GM18873 (cell line): ENCODE measurements at regions not wholly inside any gene's neighbourhood (a gene's known extent, or its start where the extent isn't known, plus 50 kb on each side); places are given as distances from the start of the nearest gene placed in this dataset.

Source experiments
- ATAC-seq: cut with Tn5 transposase; IDR thresholded peaks from one replicate; pipeline ENCODE4 v1.9.1; 2021; ENCODE audit warnings: mild to moderate bottlenecking, moderate library complexity, moderate number of reproducible peaks; ENCODE audit not compliant: unreplicated experiment, low FRiP score

- ATAC-seq: no peak
Observed at GRCh38 chr5:167305591-167306213, 985.7 kb upstream of the WWC1 start.

- no peak for ATAC-seq
Observed at GRCh38 chr5:167307042-167307441, 984.4 kb upstream of the WWC1 start.

DNA sequence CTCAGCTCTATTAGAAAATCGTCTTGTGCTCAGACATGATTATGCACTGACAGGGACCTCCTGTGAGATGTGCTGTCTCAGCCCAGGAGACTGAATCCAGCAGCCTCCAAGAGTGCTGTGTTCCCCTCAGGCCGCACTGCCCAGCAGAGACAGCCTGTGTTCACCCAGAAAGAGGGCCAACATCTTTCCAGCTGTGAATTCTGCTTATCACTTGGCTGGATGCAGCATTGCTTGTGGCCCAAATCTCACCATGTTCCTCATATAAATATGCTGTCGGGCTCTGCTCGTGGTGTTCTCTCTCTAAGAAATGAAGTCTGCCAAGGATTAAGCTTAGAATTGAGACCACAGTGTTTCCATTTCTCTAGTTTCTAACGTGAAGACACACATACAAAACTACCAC is 983.0 kb upstream of the WWC1 start:
- ATAC-seq: no peak

GRCh38 chr5:167309941-167310517 is 981.4 kb upstream of the WWC1 start:
- ATAC-seq: no peak

DNA sequence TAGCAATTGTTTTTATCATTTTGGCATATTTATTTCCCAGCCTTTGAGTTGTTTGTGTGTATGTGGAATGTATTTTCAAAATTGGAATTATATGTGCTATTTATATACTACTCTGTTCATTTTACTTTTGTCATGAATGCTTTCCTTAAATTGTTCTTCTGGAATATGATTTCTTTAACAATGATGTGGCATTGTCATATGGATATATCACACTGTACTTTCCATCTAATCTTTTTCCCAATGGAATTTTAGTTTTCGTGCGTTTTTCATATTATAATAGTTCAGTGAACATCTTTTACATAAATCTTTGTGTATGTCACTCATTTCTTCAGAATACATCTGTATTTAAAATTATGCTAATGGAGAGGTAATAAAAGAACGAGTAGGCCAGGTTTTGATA is 980.1 kb upstream of the WWC1 start:
- no peak for ATAC-seq

DNA sequence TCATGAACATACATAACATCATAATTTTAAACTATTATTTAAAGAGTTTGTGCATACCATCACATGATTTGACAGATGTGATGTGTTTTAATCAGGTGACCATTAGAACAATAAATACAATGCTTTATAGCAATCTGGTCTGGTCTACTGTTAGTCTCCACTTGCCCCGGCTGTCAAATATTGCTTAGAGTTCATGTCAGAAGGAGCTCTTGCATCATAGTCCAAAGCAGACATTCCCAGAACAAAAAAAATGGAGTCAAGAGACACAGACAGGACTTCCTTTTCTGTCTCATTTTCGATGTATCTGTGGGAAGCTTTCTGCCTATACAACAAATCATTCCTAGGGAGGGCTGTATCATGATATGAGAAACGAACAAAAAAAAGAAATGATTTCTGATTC is 979.2 kb upstream of the WWC1 start:
- ATAC-seq: no peak

- no peak for ATAC-seq
Observed at GRCh38 chr5:167315762-167316161, 975.7 kb upstream of the WWC1 start.

DNA sequence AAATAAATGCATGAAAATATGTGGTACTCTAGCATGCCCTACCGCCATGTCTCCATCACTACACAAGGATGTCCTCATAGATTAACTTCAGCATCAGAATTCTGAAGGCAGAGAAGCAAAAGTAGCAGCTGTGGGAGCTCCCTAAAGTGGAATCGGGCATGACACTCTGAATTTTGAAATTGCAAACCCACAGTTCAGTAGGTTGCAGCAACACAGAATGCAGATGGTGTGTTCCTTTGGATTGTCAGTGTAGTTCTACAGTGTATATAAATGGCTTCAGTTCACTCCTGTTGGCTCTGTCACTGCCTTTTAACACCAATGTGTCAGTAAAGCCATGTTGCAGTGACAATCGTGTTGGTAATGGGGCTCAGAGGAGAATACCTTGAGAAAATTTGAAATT is 973.6 kb upstream of the WWC1 start:
- no peak for ATAC-seq

- ATAC-seq: no peak
Observed at GRCh38 chr5:167319243-167319642, 972.2 kb upstream of the WWC1 start.

DNA sequence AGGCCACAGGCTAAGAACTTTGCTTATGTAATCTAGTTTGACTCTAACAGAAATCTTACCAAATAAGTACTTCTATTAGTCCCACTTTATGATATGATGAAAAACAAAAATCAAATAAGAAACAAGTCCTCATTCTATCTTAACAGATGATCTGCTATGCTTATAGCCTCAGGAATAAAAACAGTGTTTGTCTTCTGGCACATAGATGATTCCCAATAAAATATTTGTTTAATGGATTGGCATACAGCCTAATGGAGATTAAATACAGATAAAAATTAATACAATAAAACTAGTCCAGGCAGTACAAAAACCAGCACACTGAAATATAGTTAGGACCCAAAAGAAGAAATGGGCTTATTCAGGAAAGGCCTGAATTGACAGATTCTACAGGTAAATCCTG is 971.4 kb upstream of the WWC1 start:
- no peak for ATAC-seq

GRCh38 chr5:167332309-167332708 is 959.1 kb upstream of the WWC1 start:
- no peak for ATAC-seq

GRCh38 chr5:167336161-167336560 is 955.3 kb upstream of the WWC1 start:
- no peak for ATAC-seq

GRCh38 chr5:167339205-167339604 is 952.2 kb upstream of the WWC1 start:
- no peak for ATAC-seq

GRCh38 chr5:167346461-167346860 is 945.0 kb upstream of the WWC1 start:
- ATAC-seq: no peak

GRCh38 chr5:167348251-167348926 is 943.1 kb upstream of the WWC1 start:
- ATAC-seq: no peak

DNA sequence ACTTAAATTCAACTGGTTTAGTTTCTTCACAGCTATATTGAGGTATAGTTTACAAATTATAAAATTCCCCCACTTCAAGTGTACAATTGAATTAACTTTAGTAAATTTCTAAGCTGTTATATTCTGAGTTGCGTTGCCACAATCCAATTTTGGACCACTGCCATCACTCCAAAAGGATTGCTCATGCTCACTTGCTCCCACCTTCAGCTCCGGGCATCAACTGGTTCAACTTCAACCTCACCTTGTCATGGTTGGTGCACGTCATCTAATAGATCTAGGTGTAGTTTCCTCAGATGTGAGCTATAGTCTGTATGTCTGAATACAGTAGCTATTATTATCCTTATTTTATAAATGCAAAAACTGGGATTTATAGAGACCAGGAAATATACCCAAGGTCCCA is 942.5 kb upstream of the WWC1 start:
- ATAC-seq: no peak

- ATAC-seq: no peak
Observed at GRCh38 chr5:167351316-167351715, 940.1 kb upstream of the WWC1 start.

DNA sequence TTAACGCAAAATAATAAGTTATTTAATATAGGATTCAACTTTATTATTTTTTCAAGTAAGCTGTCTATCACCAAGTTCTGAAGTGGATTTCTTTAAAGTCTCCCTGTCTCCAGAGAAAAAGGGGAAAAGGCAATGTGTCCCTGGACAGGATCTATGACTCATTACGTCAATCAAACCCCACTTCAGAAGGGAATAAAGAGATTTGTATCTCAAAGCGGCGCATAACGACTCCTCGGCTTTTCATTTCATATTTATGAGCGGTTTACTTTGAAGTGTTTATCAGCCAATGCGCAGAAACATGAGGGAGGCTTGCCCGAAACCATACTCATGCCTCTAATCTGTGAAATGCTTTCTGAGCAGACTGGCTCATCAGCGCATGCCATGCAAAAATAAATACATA is 938.6 kb upstream of the WWC1 start:
- no peak for ATAC-seq

GRCh38 chr5:167355346-167355745 is 936.1 kb upstream of the WWC1 start:
- ATAC-seq: no peak

DNA sequence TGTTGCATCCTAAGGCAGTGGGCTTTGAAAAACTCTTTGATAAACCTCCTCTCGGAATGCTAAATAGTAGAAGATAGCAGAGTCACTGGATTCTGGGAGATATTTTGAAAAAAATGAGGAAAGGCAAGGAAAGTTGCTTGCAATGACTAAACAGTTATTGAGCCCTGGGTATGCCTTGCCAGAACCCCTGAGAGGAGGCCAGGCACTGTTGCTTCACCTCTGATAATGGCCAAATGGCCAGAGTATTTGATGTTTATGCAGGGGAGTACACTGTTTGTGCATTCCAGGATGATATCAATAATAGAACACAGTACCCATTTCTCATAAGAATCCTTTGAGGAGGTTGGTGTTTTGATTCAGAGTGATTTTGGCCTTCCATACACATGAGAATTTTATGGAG is 935.1 kb upstream of the WWC1 start:
- no peak for ATAC-seq

- ATAC-seq: no peak
Observed at GRCh38 chr5:167358868-167359492, 932.5 kb upstream of the WWC1 start.

DNA sequence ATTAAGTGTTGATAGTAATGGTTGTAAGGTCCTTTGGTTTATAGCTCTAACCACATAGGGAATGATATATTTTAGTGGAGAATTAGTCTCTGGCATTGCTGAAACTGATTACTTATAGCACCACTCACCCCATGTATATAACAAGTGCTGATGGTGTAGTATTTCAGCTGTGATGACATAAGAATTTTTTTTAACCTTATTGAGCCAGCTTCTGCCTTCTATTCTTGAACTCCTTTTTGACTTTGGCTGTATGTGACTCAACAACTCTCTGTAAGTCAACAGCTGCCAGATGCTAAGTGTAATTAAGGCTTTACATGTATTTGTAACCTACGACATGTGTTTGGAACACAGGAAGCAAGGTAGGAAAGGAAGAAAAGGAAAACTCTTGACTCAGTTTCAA is 929.6 kb upstream of the WWC1 start:
- ATAC-seq: no peak
